H9 (cell line): ENCODE measurements at regions not wholly inside any gene's neighbourhood (a gene's known extent, or its start where the extent isn't known, plus 50 kb on each side); places are given as distances from the start of the nearest gene placed in this dataset.
A peak's percentile ranks its signal among the peaks of the same experiment; 100 is the strongest.

Experiments used
- DNase-seq: peaks from one replicate; pipeline ENCODE4 v3.0.0-alpha.2; 2017
- H2AFZ ChIP-seq: one replicate; pipeline ENCODE4 v1.6.1; 2013; ENCODE audit warnings: mild to moderate bottlenecking, low read length, control low read depth, moderate library complexity
- H2AK5ac ChIP-seq: 2 replicates; pipeline ENCODE4 v1.6.1; 2013; ENCODE audit warnings: low read length, control low read depth, mixed read lengths; ENCODE audit not compliant: insufficient read length
- H2BK120ac ChIP-seq: one replicate; pipeline ENCODE4 v1.6.1; 2013; ENCODE audit warnings: low read depth, mild to moderate bottlenecking, low read length, control low read depth, inconsistent platforms; ENCODE audit not compliant: poor library complexity, severe bottlenecking
- H2BK12ac ChIP-seq: 2 replicates; pipeline ENCODE4 v1.6.1; 2013; ENCODE audit warnings: low read length, control low read depth, mixed read lengths, low read depth; ENCODE audit not compliant: insufficient read length
- H2BK15ac ChIP-seq: 2 replicates; pipeline ENCODE4 v1.6.1; 2013; ENCODE audit warnings: low read depth, low read length, control low read depth
- H2BK20ac ChIP-seq: one replicate; pipeline ENCODE4 v1.6.1; 2013; ENCODE audit warnings: low read depth, mild to moderate bottlenecking, low read length, control low read depth, inconsistent platforms; ENCODE audit not compliant: poor library complexity, severe bottlenecking
- H2BK5ac ChIP-seq: 2 replicates; pipeline ENCODE4 v1.6.1; 2013; ENCODE audit warnings: low read length, control low read depth, mixed read lengths; ENCODE audit not compliant: insufficient read length
- H3K14ac ChIP-seq: 2 replicates; pipeline ENCODE4 v1.6.1; 2013; ENCODE audit warnings: low read length, control low read depth; ENCODE audit not compliant: insufficient read depth
- H3K18ac ChIP-seq: 2 replicates; pipeline ENCODE4 v1.6.1; 2013; ENCODE audit warnings: low read depth, mild to moderate bottlenecking, mixed read lengths, low read length, control low read depth; ENCODE audit not compliant: insufficient read length
- H3K23ac ChIP-seq: 2 replicates; pipeline ENCODE4 v1.6.1; 2013; ENCODE audit warnings: low read length, control low read depth, mixed read lengths, low read depth; ENCODE audit not compliant: insufficient read length
- H3K23me2 ChIP-seq: 2 replicates; pipeline ENCODE4 v1.6.1; 2013; ENCODE audit warnings: low read depth, mild to moderate bottlenecking, mixed read lengths, low read length, control low read depth; ENCODE audit not compliant: insufficient read length, poor library complexity, severe bottlenecking
- H3K27ac ChIP-seq: 2 replicates; pipeline ENCODE4 v1.5.1; 2013; ENCODE audit warnings: low read length, control low read depth, mixed read lengths, low read depth; ENCODE audit not compliant: insufficient read length
- H3K27me3 ChIP-seq: 2 replicates; pipeline ENCODE4 v1.6.1; 2013; ENCODE audit warnings: low read length, control low read depth, inconsistent platforms; ENCODE audit not compliant: insufficient read depth
- H3K4ac ChIP-seq: 2 replicates; pipeline ENCODE4 v1.6.1; 2013; ENCODE audit warnings: low read depth, mild to moderate bottlenecking, control low read depth, inconsistent platforms, low read length, moderate library complexity
- H3K4me1 ChIP-seq: 2 replicates; pipeline ENCODE4 v1.6.1; 2013; ENCODE audit warnings: low read length, control low read depth, inconsistent platforms; ENCODE audit not compliant: insufficient read depth
- H3K4me2 ChIP-seq: 2 replicates; pipeline ENCODE4 v1.6.1; 2013; ENCODE audit warnings: low read length, control low read depth, mixed read lengths; ENCODE audit not compliant: insufficient read length, insufficient read depth
- H3K56ac ChIP-seq: 2 replicates; pipeline ENCODE4 v1.6.1; 2013; ENCODE audit warnings: low read depth, mild to moderate bottlenecking, mixed read lengths, low read length, control low read depth; ENCODE audit not compliant: insufficient read length
- H3K79me1 ChIP-seq: 2 replicates; pipeline ENCODE4 v1.6.1; 2013; ENCODE audit warnings: low read depth, mild to moderate bottlenecking, moderate library complexity, low read length, control low read depth, inconsistent platforms; ENCODE audit not compliant: insufficient read depth, poor library complexity, severe bottlenecking
- H3K79me2 ChIP-seq: 2 replicates; pipeline ENCODE4 v1.6.1; 2013; ENCODE audit warnings: low read length, control low read depth, inconsistent platforms; ENCODE audit not compliant: insufficient read depth
- H3K9ac ChIP-seq: 2 replicates; pipeline ENCODE4 v1.6.1; 2013; ENCODE audit warnings: low read length, control low read depth, mixed read lengths; ENCODE audit not compliant: insufficient read length; ENCODE audit errors: extremely low read depth
- H3K9me3 ChIP-seq: one replicate; pipeline ENCODE4 v1.6.1; 2013; ENCODE audit warnings: low read depth, low read length, inconsistent platforms; ENCODE audit not compliant: control insufficient read depth
- H3T11ph ChIP-seq: one replicate; pipeline ENCODE4 v1.6.1; 2013; ENCODE audit warnings: mild to moderate bottlenecking, low read length, control low read depth, inconsistent platforms
- H4K20me1 ChIP-seq: one replicate; pipeline ENCODE4 v1.6.1; 2013; ENCODE audit not compliant: control insufficient read depth, insufficient read length, insufficient read depth
- H4K5ac ChIP-seq: 2 replicates; pipeline ENCODE4 v1.6.1; 2013; ENCODE audit warnings: low read depth, mild to moderate bottlenecking, mixed read lengths, low read length, control low read depth; ENCODE audit not compliant: insufficient read length
- H4K8ac ChIP-seq: replicated peaks from 2 replicates; pipeline ENCODE4 v1.6.1; 2013; ENCODE audit warnings: low read length, control low read depth, mixed read lengths, low read depth; ENCODE audit not compliant: insufficient read length
- H4K91ac ChIP-seq: 2 replicates; pipeline ENCODE4 v1.6.1; 2013; ENCODE audit warnings: low read depth, mild to moderate bottlenecking, moderate library complexity, mixed read lengths, low read length, control low read depth; ENCODE audit not compliant: insufficient read length
- H3K27ac Mint-ChIP-seq, 3 experiments: 2 replicates in 2 of 3; 3 replicates in 1 of 3; pipeline ENCODE4 v1.8.0; 2020 to 2021; ENCODE audit warnings: mixed read lengths in 3 of 3, mild to moderate bottlenecking in 1 of 3, moderate library complexity in 1 of 3
- H3K27me3 Mint-ChIP-seq: 2 replicates; pipeline ENCODE4 v1.8.0; 2021; ENCODE audit warnings: low read depth, mild to moderate bottlenecking, moderate library complexity, mixed read lengths
- H3K36me3 Mint-ChIP-seq, 3 experiments: 2 replicates in 2 of 3; 3 replicates in 1 of 3; pipeline ENCODE4 v1.8.0; 2020 to 2021; ENCODE audit warnings: low read depth in 3 of 3, mixed read lengths in 3 of 3; ENCODE audit not compliant: insufficient read depth in 1 of 3
- H3K4me1 Mint-ChIP-seq, 2 experiments: 2 replicates each; pipeline ENCODE4 v1.8.0; 2020; ENCODE audit warnings: mixed read lengths in 2 of 2
- H3K4me3 Mint-ChIP-seq, 2 experiments: 2 replicates in 1 of 2; 3 replicates in 1 of 2; pipeline ENCODE4 v1.8.0; 2020 to 2021; ENCODE audit warnings: mild to moderate bottlenecking in 2 of 2, mixed read lengths in 2 of 2, moderate library complexity in 1 of 2
- H3K9me3 Mint-ChIP-seq, 2 experiments: 2 replicates in 1 of 2; 3 replicates in 1 of 2; pipeline ENCODE4 v1.8.0; 2020; ENCODE audit warnings: mild to moderate bottlenecking in 2 of 2, mixed read lengths in 2 of 2, moderate library complexity in 1 of 2
- CTCF ChIP-seq: fragments of 200-600 bp; sonication (generic); conservative IDR thresholded peaks from 3 replicates; pipeline ENCODE4 v1.8.0; 2021; ENCODE audit warnings: antibody characterized with exemption, mild to moderate bottlenecking
- WGBS: extraction: QIAGEN DNeasy Blood & Tissue Kit; methylation state at CpG from one replicate; pipeline ENCODE4 v1.1.7; 2013; ENCODE audit warnings: missing lambda C conversion rate, low lambda C conversion rate, mixed read lengths; ENCODE audit not compliant: insufficient read length; ENCODE audit errors: extremely low coverage; 5-methylcytosine and 5-hydroxymethylcytosine counted together

DNA sequence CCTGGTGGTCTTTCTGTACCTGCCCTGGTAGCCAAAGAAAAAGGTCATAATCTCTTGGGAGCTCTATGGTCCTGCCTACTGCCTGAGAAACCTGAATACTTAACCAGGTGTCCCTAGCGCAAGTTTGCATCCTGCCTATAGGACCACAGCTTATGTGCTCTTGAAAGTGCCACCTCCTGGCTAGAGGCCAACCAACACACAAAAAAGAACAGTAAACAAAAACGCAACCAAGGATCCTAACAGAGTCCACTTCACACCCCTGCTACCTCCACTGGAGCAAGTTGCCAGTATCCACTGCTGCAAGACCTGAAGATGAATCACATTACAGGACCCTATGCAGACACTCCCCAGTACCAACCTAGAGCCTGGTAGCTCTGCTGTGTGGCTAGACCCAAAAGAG lies 103.2 kb upstream of the PABPC5 start:
- TF ChIP-seq CTCF = no peak
- Histone ChIP-seq H2BK120ac (no peak overlapping the region), H3K27me3 (no peaks in the 10 kb centered on the region), H3K4ac (no peak overlapping the region), H4K20me1 (no peaks in the 10 kb centered on the region), H4K8ac (no peak overlapping the region), H3K9ac (no peak overlapping the region), H4K91ac (no peak overlapping the region), H3K79me2 (no peaks in the 10 kb centered on the region), H4K5ac (no peak overlapping the region), H3K23ac (no peak overlapping the region), H3K4me1 (no peaks in the 10 kb centered on the region), H3K18ac (no peak overlapping the region), H2BK15ac (no peak overlapping the region), H2BK5ac (no peak overlapping the region), H3K23me2 (no peaks in the 10 kb centered on the region), H3K14ac (no peak overlapping the region; the same call in 1 of the 2 replicates), H3K27ac (no peak overlapping the region), H3K56ac (no peak overlapping the region), H3T11ph (no peak overlapping the region), H2BK20ac (no peak overlapping the region), H2AFZ (peak overlapping the region; percentile 48), H3K79me1 (no peaks in the 10 kb centered on the region), H3K4me2 (no peak overlapping the region), H2AK5ac (no peak overlapping the region), H2BK12ac (no peak overlapping the region), H3K9me3 (no peaks in the 10 kb centered on the region)
- no peak for DNase-seq
- no peak overlapping the region for H3K4me3 Mint-ChIP-seq
- no peaks in the 10 kb centered on the region for H3K27me3 Mint-ChIP-seq
- H3K27ac Mint-ChIP-seq = peak overlapping the region in 1 of 3 experiments; percentile 18; a peak in 2 of 7 replicates
- WGBS = no CpG with 5 or more reads among the region's 2 CpGs
- no peaks in the 10 kb centered on the region for H3K4me1 Mint-ChIP-seq
- H3K9me3 Mint-ChIP-seq = no peaks in the 10 kb centered on the region; a peak in 2 of 5 replicates
- H3K36me3 Mint-ChIP-seq = no peaks in the 10 kb centered on the region; a peak in 2 of 7 replicates
